ENCODE measurements at regions not wholly inside any gene's neighbourhood (a gene's known extent, or its start where the extent isn't known, plus 50 kb on each side); places are given as distances from the start of the nearest gene placed in this dataset.

DNA sequence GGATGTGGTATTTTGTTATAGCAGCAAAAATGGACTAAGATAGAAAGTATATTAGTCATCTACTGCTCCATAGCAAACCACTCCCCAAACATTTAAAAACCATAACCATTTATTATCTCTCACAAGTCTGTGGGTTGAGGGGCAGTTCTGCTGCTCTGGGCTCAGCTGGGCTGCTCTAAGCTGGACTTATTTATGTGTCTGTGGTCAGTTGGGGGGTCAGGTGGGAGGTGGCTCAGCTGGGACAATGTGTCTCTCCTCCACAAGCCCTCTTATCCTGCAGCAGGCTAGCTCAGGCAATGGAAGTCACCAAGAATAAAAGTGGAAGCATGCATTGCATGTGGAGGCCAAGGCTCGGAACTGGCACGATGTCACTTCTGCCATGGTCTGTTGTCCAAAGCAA lies 226.1 kb upstream of the N4BP1 start:
- no peak for TF ChIP-seq EZH2phosphoT487 (IDR thresholded peaks at IDR 0.05; ENCODE audit: low read depth, severe bottlenecking, unreplicated experiment)
- TF ChIP-seq EZH2 (IDR thresholded peaks at IDR 0.05; ENCODE audit: borderline replicate concordance) = no peak
- TF ChIP-seq, protein P1, sequence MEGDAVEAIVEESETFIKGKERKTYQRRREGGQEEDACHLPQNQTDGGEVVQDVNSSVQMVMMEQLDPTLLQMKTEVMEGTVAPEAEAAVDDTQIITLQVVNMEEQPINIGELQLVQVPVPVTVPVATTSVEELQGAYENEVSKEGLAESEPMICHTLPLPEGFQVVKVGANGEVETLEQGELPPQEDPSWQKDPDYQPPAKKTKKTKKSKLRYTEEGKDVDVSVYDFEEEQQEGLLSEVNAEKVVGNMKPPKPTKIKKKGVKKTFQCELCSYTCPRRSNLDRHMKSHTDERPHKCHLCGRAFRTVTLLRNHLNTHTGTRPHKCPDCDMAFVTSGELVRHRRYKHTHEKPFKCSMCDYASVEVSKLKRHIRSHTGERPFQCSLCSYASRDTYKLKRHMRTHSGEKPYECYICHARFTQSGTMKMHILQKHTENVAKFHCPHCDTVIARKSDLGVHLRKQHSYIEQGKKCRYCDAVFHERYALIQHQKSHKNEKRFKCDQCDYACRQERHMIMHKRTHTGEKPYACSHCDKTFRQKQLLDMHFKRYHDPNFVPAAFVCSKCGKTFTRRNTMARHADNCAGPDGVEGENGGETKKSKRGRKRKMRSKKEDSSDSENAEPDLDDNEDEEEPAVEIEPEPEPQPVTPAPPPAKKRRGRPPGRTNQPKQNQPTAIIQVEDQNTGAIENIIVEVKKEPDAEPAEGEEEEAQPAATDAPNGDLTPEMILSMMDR (IDR thresholded peaks at IDR 0.05; ENCODE audit: poor library complexity) = no peak
- WGBS (ENCODE audit: low lambda C conversion rate, missing lambda C conversion rate) = 92% methylated on average over 2 of the region's 2 CpGs

DNA sequence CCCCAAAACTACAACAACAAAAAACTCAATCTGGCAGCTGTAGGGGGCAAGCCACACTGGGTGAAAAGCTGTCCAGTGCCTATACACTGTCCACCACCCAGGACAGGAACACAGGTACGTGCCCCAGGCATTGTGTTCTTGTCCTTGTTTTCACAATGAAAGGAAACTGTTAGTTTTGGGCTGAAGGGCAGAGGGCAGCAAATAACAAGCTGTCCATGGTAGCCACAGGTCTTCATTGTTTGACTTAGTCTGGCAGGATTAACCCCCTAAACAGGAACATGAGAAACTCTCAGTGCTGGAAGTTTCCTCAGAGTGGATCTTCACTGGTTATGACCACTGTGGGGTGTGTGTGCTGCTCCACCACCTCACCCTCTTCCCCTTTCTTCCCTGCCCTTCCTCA lies 224.6 kb upstream of the N4BP1 start:
- Histone ChIP-seq H2AFZ (no peak overlapping the region), H3K79me2 (no peaks in the 10 kb centered on the region), H3K4me3 (no peak overlapping the region), H3K9me3 (ENCODE audit: low read depth) (no peaks in the 10 kb centered on the region), H3K27ac (no peak overlapping the region), H3K36me3 (replicated peaks; ENCODE audit: insufficient read depth, low read depth) (no peaks in the 10 kb centered on the region), H4K20me1 (ENCODE audit: insufficient read depth, poor library complexity, severe bottlenecking) (no peaks in the 10 kb centered on the region), H3K4me1 (ENCODE audit: insufficient read depth) (no peaks in the 10 kb centered on the region), H3K4me2 (no peak overlapping the region), H3K9me2 (replicated peaks; ENCODE audit: insufficient read depth) (no peaks in the 10 kb centered on the region), H3K27me3 (no peaks in the 10 kb centered on the region)
- no peak for DNase-seq (ENCODE audit: low spot score)
- 29% methylated on average over 1 of the region's 1 CpG for WGBS (ENCODE audit: low lambda C conversion rate, missing lambda C conversion rate)
- TF ChIP-seq, protein P1 (IDR thresholded peaks at IDR 0.05; ENCODE audit: poor library complexity) = no peak
- TF ChIP-seq EZH2phosphoT487 (IDR thresholded peaks at IDR 0.05; ENCODE audit: low read depth, severe bottlenecking, unreplicated experiment) = no peak
- no peak for TF ChIP-seq EZH2 (IDR thresholded peaks at IDR 0.05; ENCODE audit: borderline replicate concordance)

More for the DNA sequence above, 226.1 kb upstream of the N4BP1 start:
- Histone ChIP-seq H2AFZ (no peak overlapping the region), H3K9me2 (replicated peaks; ENCODE audit: insufficient read depth) (no peaks in the 10 kb centered on the region), H4K20me1 (ENCODE audit: insufficient read depth, poor library complexity, severe bottlenecking) (no peaks in the 10 kb centered on the region), H3K27ac (no peak overlapping the region), H3K79me2 (no peaks in the 10 kb centered on the region), H3K4me1 (ENCODE audit: insufficient read depth) (no peaks in the 10 kb centered on the region), H3K9me3 (ENCODE audit: low read depth) (no peaks in the 10 kb centered on the region), H3K36me3 (replicated peaks; ENCODE audit: insufficient read depth, low read depth) (no peaks in the 10 kb centered on the region), H3K4me2 (no peak overlapping the region), H3K4me3 (no peak overlapping the region), H3K27me3 (no peaks in the 10 kb centered on the region)
- DNase-seq (ENCODE audit: low spot score) = no peak

DNA sequence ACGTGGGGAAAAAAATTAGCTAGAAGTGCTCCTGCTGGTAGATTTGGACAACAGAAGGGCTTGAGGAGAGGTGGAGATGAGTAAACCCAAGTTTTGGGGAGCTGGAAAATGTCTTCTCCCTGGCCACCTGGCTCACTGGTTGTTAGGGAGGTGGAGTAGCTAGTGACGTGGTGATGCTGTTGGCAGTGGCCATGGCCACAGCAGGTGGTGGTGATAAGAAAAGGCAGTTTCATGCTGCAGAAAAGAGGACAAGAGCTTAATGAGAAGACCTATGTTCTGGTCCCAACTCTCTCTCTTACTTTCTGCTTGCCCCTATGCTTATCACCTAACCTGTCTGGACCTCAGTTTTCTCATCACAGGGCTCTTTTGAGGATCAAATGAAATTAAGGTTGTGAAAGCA lies 223.5 kb upstream of the N4BP1 start:
- Histone ChIP-seq H3K4me2 (no peak overlapping the region), H3K27ac (no peak overlapping the region), H3K4me3 (no peak overlapping the region), H3K79me2 (no peaks in the 10 kb centered on the region), H3K9me3 (ENCODE audit: low read depth) (no peaks in the 10 kb centered on the region), H3K9me2 (replicated peaks; ENCODE audit: insufficient read depth) (no peaks in the 10 kb centered on the region), H3K4me1 (ENCODE audit: insufficient read depth) (no peaks in the 10 kb centered on the region), H3K27me3 (no peaks in the 10 kb centered on the region), H2AFZ (no peak overlapping the region), H4K20me1 (ENCODE audit: insufficient read depth, poor library complexity, severe bottlenecking) (no peaks in the 10 kb centered on the region), H3K36me3 (replicated peaks; ENCODE audit: insufficient read depth, low read depth) (no peaks in the 10 kb centered on the region)
- WGBS (ENCODE audit: low lambda C conversion rate, missing lambda C conversion rate) = 63% methylated on average over 2 of the region's 2 CpGs
- no peak for DNase-seq (ENCODE audit: low spot score)
- TF ChIP-seq, protein P1 (IDR thresholded peaks at IDR 0.05; ENCODE audit: poor library complexity) = no peak
- TF ChIP-seq EZH2 (IDR thresholded peaks at IDR 0.05; ENCODE audit: borderline replicate concordance) (no peak), EZH2phosphoT487 (IDR thresholded peaks at IDR 0.05; ENCODE audit: low read depth, severe bottlenecking, unreplicated experiment) (no peak)

Measured in hepatocyte (in vitro differentiated cells).